ENCODE measurements at regions not wholly inside any gene's neighbourhood (a gene's known extent, or its start where the extent isn't known, plus 50 kb on each side); places are given as distances from the start of the nearest gene placed in this dataset.

DNA sequence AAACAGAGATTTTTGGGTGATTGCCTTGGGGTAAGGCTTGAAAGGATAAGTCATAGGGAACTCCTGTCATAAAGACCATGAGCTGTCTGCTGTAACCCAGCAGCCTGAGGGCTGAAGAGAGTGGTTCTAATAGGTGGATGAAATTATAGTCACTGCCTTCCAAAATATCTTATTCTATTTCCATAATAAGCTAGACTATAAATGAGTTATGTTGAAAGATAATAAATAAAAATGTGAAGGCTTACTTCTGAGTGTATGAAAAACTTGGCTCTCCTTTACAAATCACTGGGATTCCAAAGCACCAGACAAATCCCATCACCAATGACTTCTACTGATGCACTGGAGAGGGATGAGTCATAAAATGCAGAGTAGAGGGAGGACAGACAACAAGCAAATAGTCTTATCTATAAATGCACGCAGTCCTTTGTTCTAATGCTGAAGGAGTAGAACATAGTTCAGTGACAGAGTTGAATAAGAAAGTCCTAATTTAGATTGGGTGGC, 775.0 kb upstream of the LRRC4C start:
- TF ChIP-seq, protein P1, sequence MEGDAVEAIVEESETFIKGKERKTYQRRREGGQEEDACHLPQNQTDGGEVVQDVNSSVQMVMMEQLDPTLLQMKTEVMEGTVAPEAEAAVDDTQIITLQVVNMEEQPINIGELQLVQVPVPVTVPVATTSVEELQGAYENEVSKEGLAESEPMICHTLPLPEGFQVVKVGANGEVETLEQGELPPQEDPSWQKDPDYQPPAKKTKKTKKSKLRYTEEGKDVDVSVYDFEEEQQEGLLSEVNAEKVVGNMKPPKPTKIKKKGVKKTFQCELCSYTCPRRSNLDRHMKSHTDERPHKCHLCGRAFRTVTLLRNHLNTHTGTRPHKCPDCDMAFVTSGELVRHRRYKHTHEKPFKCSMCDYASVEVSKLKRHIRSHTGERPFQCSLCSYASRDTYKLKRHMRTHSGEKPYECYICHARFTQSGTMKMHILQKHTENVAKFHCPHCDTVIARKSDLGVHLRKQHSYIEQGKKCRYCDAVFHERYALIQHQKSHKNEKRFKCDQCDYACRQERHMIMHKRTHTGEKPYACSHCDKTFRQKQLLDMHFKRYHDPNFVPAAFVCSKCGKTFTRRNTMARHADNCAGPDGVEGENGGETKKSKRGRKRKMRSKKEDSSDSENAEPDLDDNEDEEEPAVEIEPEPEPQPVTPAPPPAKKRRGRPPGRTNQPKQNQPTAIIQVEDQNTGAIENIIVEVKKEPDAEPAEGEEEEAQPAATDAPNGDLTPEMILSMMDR (conservative IDR thresholded peaks at IDR 0.05 in 1 of 2, IDR thresholded peaks at IDR 0.05 in 1 of 2; ENCODE audit: extremely low read depth in 1 of 2, insufficient read depth in 1 of 2, low read depth in 1 of 2, low read length in 2 of 2) = no peak
- TF ChIP-seq EZH2 (IDR thresholded peaks at IDR 0.05; ENCODE audit: borderline replicate concordance, low read length) = no peak
